PC-3 (cell line): ENCODE measurements at regions not wholly inside any gene's neighbourhood (a gene's known extent, or its start where the extent isn't known, plus 50 kb on each side); places are given as distances from the start of the nearest gene placed in this dataset.

Experiments
- ATAC-seq: fragments of 200-7000 bp; cut with Tn5 transposase; 2 replicates; pipeline ENCODE4 v1.9.1; 2020; ENCODE audit warnings: mild to moderate bottlenecking, moderate library complexity
- BruUV-seq: library from RNA; stranded (reverse); fragments of 400-500 nt; replicated peaks from 2 replicates; lab custom pipeline; 2021; lab: Mats Ljungman, UMichigan
- CTCF ChIA-PET: fragments of 300-600 bp; sonication (Branson Sonifier 250); formaldehyde crosslinking; loops from one replicate; lab custom pipeline; 2022; ENCODE audit warnings: antibody characterized with exemption; lab: Charles Lee
- POLR2A ChIA-PET: fragments of 300-600 bp; sonication (Branson Sonifier 250); formaldehyde crosslinking; loops from one replicate; lab custom pipeline; 2022; ENCODE audit warnings: antibody characterized with exemption; ENCODE audit not compliant: unreplicated experiment; lab: Charles Lee
- DNase-seq: peaks from one replicate; pipeline ENCODE4 v3.0.0-alpha.2; 2015
- H2AFZ ChIP-seq: fragments of 300-600 bp; sonication (generic); 2 replicates; pipeline ENCODE4 v1.6.0; 2016; ENCODE audit warnings: antibody characterized with exemption, low read length
- H3F3A ChIP-seq: fragments of 300-600 bp; sonication (generic); one replicate; pipeline ENCODE4 v1.6.0; 2017; ENCODE audit warnings: antibody characterized with exemption, low read length, control low read depth, mild to moderate bottlenecking; ENCODE audit not compliant: unreplicated experiment
- H3K27ac ChIP-seq: fragments of 300-600 bp; sonication (generic); 2 replicates; pipeline ENCODE4 v1.5.1; 2016; ENCODE audit warnings: mild to moderate bottlenecking, low read length
- H3K27me3 ChIP-seq: fragments of 300-600 bp; sonication (generic); 2 replicates; pipeline ENCODE4 v1.6.1; 2016; ENCODE audit warnings: low read length, mixed read lengths
- H3K36me3 ChIP-seq: fragments of 300-600 bp; sonication (generic); 2 replicates; pipeline ENCODE4 v1.6.1; 2016; ENCODE audit warnings: low read depth, mixed run types, low read length, mixed read lengths
- H3K4me1 ChIP-seq: fragments of 300-600 bp; sonication (generic); 2 replicates; pipeline ENCODE4 v1.5.1; 2016; ENCODE audit warnings: low read length; ENCODE audit not compliant: insufficient read depth
- H3K4me2 ChIP-seq: fragments of 300-600 bp; sonication (generic); 2 replicates; pipeline ENCODE4 v1.6.0; 2016; ENCODE audit warnings: low read length
- H3K4me3 ChIP-seq: fragments of 300-600 bp; sonication (generic); 2 replicates; pipeline ENCODE4 v1.5.1; 2016; ENCODE audit warnings: mild to moderate bottlenecking, low read length, mixed read lengths
- H3K79me2 ChIP-seq: fragments of 300-600 bp; sonication (generic); 2 replicates; pipeline ENCODE4 v1.6.1; 2017; ENCODE audit warnings: low read length, mixed read lengths
- H3K9ac ChIP-seq: fragments of 300-600 bp; sonication (generic); 2 replicates; pipeline ENCODE4 v1.6.0; 2016; ENCODE audit warnings: mild to moderate bottlenecking, low read length
- H3K9me2 ChIP-seq: fragments of 300-600 bp; sonication (generic); replicated peaks from 2 replicates; pipeline ENCODE4 v1.6.1; 2016; ENCODE audit warnings: mixed run types, low read length, mixed read lengths
- H3K9me3 ChIP-seq: fragments of 300-600 bp; sonication (generic); 2 replicates; pipeline ENCODE4 v1.6.1; 2016; ENCODE audit warnings: low read length, mixed read lengths
- H4K20me1 ChIP-seq: fragments of 300-600 bp; sonication (generic); 2 replicates; pipeline ENCODE4 v1.6.1; 2016; ENCODE audit warnings: low read length, mixed read lengths
- EZH2 ChIP-seq: fragments of 300-600 bp; sonication (generic); IDR thresholded peaks from one replicate; pipeline ENCODE4 v1.6.1; 2017; ENCODE audit warnings: antibody characterized with exemption, mild to moderate bottlenecking, low read length; ENCODE audit not compliant: unreplicated experiment
- EZH2phosphoT487 ChIP-seq: fragments of 300-600 bp; sonication (generic); IDR thresholded peaks from 2 replicates; pipeline ENCODE4 v1.6.1; 2018; ENCODE audit warnings: mild to moderate bottlenecking, antibody characterized with exemption, low read length, borderline replicate concordance
- intact Hi-C: fragments of 100-400 bp; cut with micrococcal nuclease; formaldehyde crosslinking; loops from 2 replicates; pipeline ENCODE4 v1.9.0; 2023
- TF ChIP-seq, protein P1 (sequence below): fragments of 300-600 bp; sonication (generic); conservative IDR thresholded peaks from 2 replicates; pipeline ENCODE4 v1.5.1; 2017; ENCODE audit warnings: antibody characterized with exemption, low read depth, mild to moderate bottlenecking, low read length

DNA sequence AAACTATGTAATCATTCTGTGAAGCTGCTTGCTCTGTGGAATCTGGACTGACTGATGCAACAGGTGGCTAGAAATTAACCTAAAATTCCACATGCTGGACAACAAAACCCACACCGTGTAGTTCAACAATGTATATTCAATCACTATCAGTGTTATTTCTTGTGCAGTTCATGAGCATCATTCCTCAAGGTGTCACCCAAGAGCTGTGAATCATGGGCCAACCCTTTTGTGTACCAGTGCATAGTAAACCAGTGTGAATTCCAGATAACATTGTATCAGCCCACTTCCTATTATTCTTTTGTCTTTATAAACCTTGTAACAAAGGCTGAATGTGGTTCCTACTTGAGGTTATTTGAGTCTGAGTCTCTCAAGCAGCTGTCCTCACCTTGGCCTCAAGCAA, 905.2 kb upstream of the ZNF722 start:
- Histone ChIP-seq H3K4me1 (no peaks in the 10 kb centered on the region), H3K27ac (no peak overlapping the region), H3K79me2 (no peaks in the 10 kb centered on the region), H4K20me1 (no peaks in the 10 kb centered on the region), H3K36me3 (no peaks in the 10 kb centered on the region), H3F3A (no peaks in the 10 kb centered on the region), H3K9me2 (no peaks in the 10 kb centered on the region), H3K4me2 (no peak overlapping the region), H2AFZ (no peak overlapping the region), H3K4me3 (no peak overlapping the region), H3K9ac (no peak overlapping the region), H3K9me3 (peaks cover 20% of the 10 kb centered on the region), H3K27me3 (no peaks in the 10 kb centered on the region)
- ChIA-PET CTCF (no interaction called here), POLR2A (no interaction called here)
- no peak for ATAC-seq
- TF ChIP-seq, protein P1, sequence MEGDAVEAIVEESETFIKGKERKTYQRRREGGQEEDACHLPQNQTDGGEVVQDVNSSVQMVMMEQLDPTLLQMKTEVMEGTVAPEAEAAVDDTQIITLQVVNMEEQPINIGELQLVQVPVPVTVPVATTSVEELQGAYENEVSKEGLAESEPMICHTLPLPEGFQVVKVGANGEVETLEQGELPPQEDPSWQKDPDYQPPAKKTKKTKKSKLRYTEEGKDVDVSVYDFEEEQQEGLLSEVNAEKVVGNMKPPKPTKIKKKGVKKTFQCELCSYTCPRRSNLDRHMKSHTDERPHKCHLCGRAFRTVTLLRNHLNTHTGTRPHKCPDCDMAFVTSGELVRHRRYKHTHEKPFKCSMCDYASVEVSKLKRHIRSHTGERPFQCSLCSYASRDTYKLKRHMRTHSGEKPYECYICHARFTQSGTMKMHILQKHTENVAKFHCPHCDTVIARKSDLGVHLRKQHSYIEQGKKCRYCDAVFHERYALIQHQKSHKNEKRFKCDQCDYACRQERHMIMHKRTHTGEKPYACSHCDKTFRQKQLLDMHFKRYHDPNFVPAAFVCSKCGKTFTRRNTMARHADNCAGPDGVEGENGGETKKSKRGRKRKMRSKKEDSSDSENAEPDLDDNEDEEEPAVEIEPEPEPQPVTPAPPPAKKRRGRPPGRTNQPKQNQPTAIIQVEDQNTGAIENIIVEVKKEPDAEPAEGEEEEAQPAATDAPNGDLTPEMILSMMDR: no peak
- no peak for TF ChIP-seq EZH2
- peak; percentile 3 for DNase-seq
- intact Hi-C loops: no loop called here
- no TSS peak for BruUV-seq

- no TSS peak for BruUV-seq
- no peak overlapping the region for H3K27ac ChIP-seq
- H3K9me2 ChIP-seq: no peaks in the 10 kb centered on the region
- TF ChIP-seq, protein P1: no peak
- no peak for TF ChIP-seq EZH2
- no peak for TF ChIP-seq EZH2phosphoT487
- H3F3A ChIP-seq: no peaks in the 10 kb centered on the region
- H3K27me3 ChIP-seq: no peaks in the 10 kb centered on the region
- H3K36me3 ChIP-seq: no peaks in the 10 kb centered on the region
- no peaks in the 10 kb centered on the region for H3K79me2 ChIP-seq
- intact Hi-C loops: no loop called here
- CTCF ChIA-PET: no interaction called here
- H2AFZ ChIP-seq: no peak overlapping the region
- no peak overlapping the region for H3K9ac ChIP-seq
- no peaks in the 10 kb centered on the region for H4K20me1 ChIP-seq
- H3K4me3 ChIP-seq: no peak overlapping the region
- H3K4me2 ChIP-seq: no peak overlapping the region
- ATAC-seq (no peak), DNase-seq (no peak)
- POLR2A ChIA-PET: no interaction called here
- no peaks in the 10 kb centered on the region for H3K4me1 ChIP-seq
- no peaks in the 10 kb centered on the region for H3K9me3 ChIP-seq
Observed at GRCh38 chr7:63096141-63096540, 902.5 kb upstream of the ZNF722 start.

DNA sequence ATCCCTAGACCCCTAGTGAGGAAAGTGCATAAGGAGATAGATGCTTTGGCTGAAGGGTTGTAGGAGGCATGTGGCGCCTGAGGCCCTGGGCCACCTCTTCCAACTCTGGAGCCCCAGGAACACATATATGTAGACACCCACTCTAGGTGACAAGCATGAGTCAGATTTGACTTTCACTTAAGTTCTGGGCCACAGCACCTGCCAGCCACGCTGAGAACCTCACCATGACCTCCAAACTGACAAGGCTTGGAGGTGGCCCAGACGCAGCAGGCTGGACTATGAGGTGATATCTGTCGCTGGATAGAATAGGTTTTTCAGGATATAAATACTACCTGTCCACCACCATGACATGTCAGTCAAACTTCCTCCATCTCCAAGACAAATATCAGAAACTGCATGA, 894.0 kb upstream of the ZNF722 start:
- peaks cover 6% of the 10 kb centered on the region; the same call in 1 of the 2 replicates for H3K9me3 ChIP-seq
- POLR2A ChIA-PET: no interaction called here
- BruUV-seq: no TSS peak
- H3K9ac ChIP-seq: no peak overlapping the region
- H3K4me3 ChIP-seq: no peak overlapping the region
- no peaks in the 10 kb centered on the region for H3K79me2 ChIP-seq
- DNase-seq (no peak), ATAC-seq (no peak)
- H3K4me2 ChIP-seq: no peak overlapping the region
- H3K36me3 ChIP-seq: no peaks in the 10 kb centered on the region
- no peaks in the 10 kb centered on the region for H3F3A ChIP-seq
- CTCF ChIA-PET: no interaction called here
- no peak overlapping the region for H3K27ac ChIP-seq
- H3K27me3 ChIP-seq: no peaks in the 10 kb centered on the region
- intact Hi-C loops: no loop called here
- H3K4me1 ChIP-seq: no peaks in the 10 kb centered on the region
- TF ChIP-seq, protein P1: no peak
- no peak for TF ChIP-seq EZH2phosphoT487
- H3K9me2 ChIP-seq: no peaks in the 10 kb centered on the region
- H2AFZ ChIP-seq: no peak overlapping the region
- H4K20me1 ChIP-seq: no peaks in the 10 kb centered on the region
